HepG2 (cell line): ENCODE measurements at regions not wholly inside any gene's neighbourhood (a gene's known extent, or its start where the extent isn't known, plus 50 kb on each side); places are given as distances from the start of the nearest gene placed in this dataset.

Experiments used
- ELF1 ChIP-seq: sonication (generic); formaldehyde crosslinking; IDR thresholded peaks from 2 replicates; pipeline ENCODE4 v1.4.0; 2020; ENCODE audit warnings: missing genetic modification reagents
- EP300 ChIP-seq, 3 experiments: sonication (generic) in 1 of 3; formaldehyde crosslinking in 1 of 3; IDR thresholded peaks; 2 replicates each; pipeline versions ENCODE4 v1.5.1 to v1.6.1; 2011 to 2020; ENCODE audit warnings: low read depth in 2 of 3, low read length in 2 of 3, borderline replicate concordance in 1 of 3, improper control_type of control experiment in 1 of 3, mild to moderate bottlenecking in 1 of 3, missing genetic modification reagents in 1 of 3, moderate library complexity in 1 of 3
- GABPA ChIP-seq, 2 experiments: IDR thresholded peaks; 2 replicates each; pipeline ENCODE4 v1.6.1; 2011 to 2016; ENCODE audit warnings: low read depth in 2 of 2, low read length in 1 of 2, missing biosample characterization in 1 of 2, missing genetic modification characterization in 1 of 2
- GABPB1 ChIP-seq: IDR thresholded peaks from 2 replicates; pipeline ENCODE4 v1.6.1; 2016; ENCODE audit warnings: mild to moderate bottlenecking, missing genetic modification reagents, moderate library complexity, missing compliant biosample characterization
- HNF4A ChIP-seq: sonication (generic); formaldehyde crosslinking; IDR thresholded peaks from 2 replicates; pipeline ENCODE4 v1.4.0; 2020; ENCODE audit warnings: missing genetic modification reagents
- ISL2 ChIP-seq: sonication (generic); formaldehyde crosslinking; IDR thresholded peaks from 2 replicates; pipeline ENCODE4 v1.5.0; 2020; ENCODE audit warnings: missing genetic modification reagents
- JARID2 ChIP-seq: sonication (generic); formaldehyde crosslinking; IDR thresholded peaks from 2 replicates; pipeline ENCODE4 v1.8.1; 2023; ENCODE audit warnings: missing genetic modification reagents, inconsistent platforms; ENCODE audit not compliant: insufficient replicate concordance
- KLF11 ChIP-seq: IDR thresholded peaks from 2 replicates; pipeline ENCODE4 v1.6.1; 2016; ENCODE audit warnings: missing compliant biosample characterization
- MATR3 ChIP-seq: sonication (generic); formaldehyde crosslinking; IDR thresholded peaks from 2 replicates; pipeline ENCODE4 v1.4.0; 2020; ENCODE audit warnings: missing genetic modification reagents
- MED1 ChIP-seq: sonication (generic); formaldehyde crosslinking; IDR thresholded peaks from 2 replicates; pipeline ENCODE4 v1.4.0; 2020; ENCODE audit warnings: missing genetic modification reagents
- NCOR1 ChIP-seq: fragments of 200-600 bp; sonication (generic); IDR thresholded peaks from 2 replicates; pipeline ENCODE4 v1.7.0; 2017; ENCODE audit warnings: antibody characterized with exemption, low read length, borderline replicate concordance
- SAP130 ChIP-seq: IDR thresholded peaks from 2 replicates; pipeline ENCODE4 v1.6.1; 2016; ENCODE audit warnings: low read depth
- SMARCE1 ChIP-seq: fragments of 450-650 bp; IDR thresholded peaks from 2 replicates; pipeline ENCODE4 v1.6.1; 2017; ENCODE audit warnings: borderline replicate concordance
- STAG1 ChIP-seq: sonication (generic); formaldehyde crosslinking; IDR thresholded peaks from 2 replicates; pipeline ENCODE4 v1.4.0; 2020; ENCODE audit warnings: missing genetic modification reagents
- ZBTB20 ChIP-seq: sonication (generic); formaldehyde crosslinking; IDR thresholded peaks from 2 replicates; pipeline ENCODE4 v1.8.1; 2023; ENCODE audit warnings: missing genetic modification reagents, low read depth, mild to moderate bottlenecking, borderline replicate concordance
- ZFY ChIP-seq: sonication (generic); formaldehyde crosslinking; IDR thresholded peaks from 2 replicates; pipeline ENCODE4 v1.4.0; 2020; ENCODE audit warnings: missing genetic modification reagents
- ZNF44 ChIP-seq: sonication (generic); formaldehyde crosslinking; IDR thresholded peaks from 2 replicates; pipeline ENCODE4 v1.5.1; 2020; ENCODE audit warnings: mild to moderate bottlenecking, missing genetic modification reagents
- ZNF674 ChIP-seq: sonication (generic); formaldehyde crosslinking; IDR thresholded peaks from 2 replicates; pipeline ENCODE4 v1.5.0; 2020; ENCODE audit warnings: low read depth, mild to moderate bottlenecking, missing genetic modification reagents
- TF ChIP-seq, protein P1 (sequence below): sonication (generic); formaldehyde crosslinking; IDR thresholded peaks from 2 replicates; pipeline ENCODE4 v1.5.0; 2020; ENCODE audit warnings: mild to moderate bottlenecking, missing genetic modification reagents
- TF ChIP-seq, protein P2 (sequence below): sonication (generic); formaldehyde crosslinking; conservative IDR thresholded peaks from 2 replicates; pipeline ENCODE4 v1.8.1; 2023; ENCODE audit warnings: missing genetic modification reagents
- TF ChIP-seq, protein P3 (sequence below): sonication (generic); formaldehyde crosslinking; conservative IDR thresholded peaks from 2 replicates; pipeline ENCODE4 v1.4.0; 2020; ENCODE audit warnings: missing genetic modification reagents
- TF ChIP-seq, protein P4 (sequence below): sonication (generic); formaldehyde crosslinking; IDR thresholded peaks from 2 replicates; pipeline ENCODE4 v1.5.1; 2020; ENCODE audit warnings: missing genetic modification reagents, mild to moderate bottlenecking, borderline replicate concordance

DNA sequence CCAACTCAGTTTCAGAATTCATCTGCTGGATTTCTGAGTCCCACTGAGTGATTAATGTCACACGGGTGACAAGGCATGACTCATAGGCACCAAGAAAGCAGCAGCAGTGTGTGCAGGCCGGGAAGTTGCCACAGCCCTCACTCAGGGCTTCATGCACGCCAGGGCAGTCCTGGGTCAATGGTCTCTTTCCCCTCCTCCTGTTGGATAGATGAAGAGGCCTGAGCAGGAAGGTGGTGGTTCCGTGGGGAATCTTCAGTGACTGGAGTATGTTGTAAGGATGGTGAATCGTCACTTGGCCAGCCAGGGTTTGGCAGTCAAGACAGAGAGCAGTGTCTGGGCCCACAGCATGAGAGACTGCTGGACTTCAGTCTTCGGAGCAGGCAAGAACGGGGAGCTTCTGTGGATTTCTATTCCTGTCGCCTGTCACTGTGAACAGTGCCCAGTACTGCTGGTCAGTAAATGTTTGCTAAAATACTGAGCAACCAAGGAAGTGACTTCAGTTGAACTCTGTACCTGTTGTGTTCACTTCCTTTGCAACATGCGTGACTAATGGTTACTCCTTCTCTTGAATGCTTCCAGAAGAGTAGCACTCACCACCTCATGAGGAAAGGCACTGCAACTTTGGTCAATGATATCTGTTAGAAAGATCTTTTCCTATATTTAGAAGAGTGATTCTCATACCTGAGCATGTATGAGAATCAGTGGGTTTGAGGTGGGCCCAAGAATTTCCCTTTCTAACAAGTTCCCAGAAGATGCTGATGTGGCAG is 62.0 kb upstream of the CD93 start (continued):
- TF ChIP-seq, protein P1, sequence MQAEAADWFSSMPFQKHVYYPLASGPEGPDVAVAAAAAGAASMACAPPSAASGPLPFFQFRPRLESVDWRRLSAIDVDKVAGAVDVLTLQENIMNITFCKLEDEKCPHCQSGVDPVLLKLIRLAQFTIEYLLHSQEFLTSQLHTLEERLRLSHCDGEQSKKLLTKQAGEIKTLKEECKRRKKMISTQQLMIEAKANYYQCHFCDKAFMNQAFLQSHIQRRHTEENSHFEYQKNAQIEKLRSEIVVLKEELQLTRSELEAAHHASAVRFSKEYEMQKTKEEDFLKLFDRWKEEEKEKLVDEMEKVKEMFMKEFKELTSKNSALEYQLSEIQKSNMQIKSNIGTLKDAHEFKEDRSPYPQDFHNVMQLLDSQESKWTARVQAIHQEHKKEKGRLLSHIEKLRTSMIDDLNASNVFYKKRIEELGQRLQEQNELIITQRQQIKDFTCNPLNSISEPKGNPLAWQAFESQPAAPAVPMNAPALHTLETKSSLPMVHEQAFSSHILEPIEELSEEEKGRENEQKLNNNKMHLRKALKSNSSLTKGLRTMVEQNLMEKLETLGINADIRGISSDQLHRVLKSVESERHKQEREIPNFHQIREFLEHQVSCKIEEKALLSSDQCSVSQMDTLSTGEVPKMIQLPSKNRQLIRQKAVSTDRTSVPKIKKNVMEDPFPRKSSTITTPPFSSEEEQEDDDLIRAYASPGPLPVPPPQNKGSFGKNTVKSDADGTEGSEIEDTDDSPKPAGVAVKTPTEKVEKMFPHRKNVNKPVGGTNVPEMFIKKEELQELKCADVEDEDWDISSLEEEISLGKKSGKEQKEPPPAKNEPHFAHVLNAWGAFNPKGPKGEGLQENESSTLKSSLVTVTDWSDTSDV (CRISPR knock-in tag): no peak
- TF ChIP-seq GABPA (IDR thresholded peaks at IDR 0.05; ENCODE audit: low read depth, low read length) (peak; percentile 70), GABPA (CRISPR knock-in tag; IDR thresholded peaks at IDR 0.05; ENCODE audit: low read depth) (peak; percentile 96), MATR3 (CRISPR knock-in tag) (no peak), ZNF44 (CRISPR knock-in tag) (no peak), MED1 (peak; percentile 88), KLF11 (CRISPR knock-in tag) (no peak), EP300 (IDR thresholded peaks at IDR 0.05; ENCODE audit: low read depth in 2 of 2, low read length in 2 of 2) (peak in 1 of 2 experiments; percentile 78; a peak in 2 of 4 replicates), EP300 (CRISPR knock-in tag; IDR thresholded peaks at IDR 0.05; ENCODE audit: borderline replicate concordance) (peak; percentile 90), ZNF674 (CRISPR knock-in tag) (no peak), ELF1 (CRISPR knock-in tag) (peak; percentile 47), ZFY (CRISPR knock-in tag) (0 out of 2 replicates have a peak, but pooled peaks have one; percentile 33), ZBTB20 (CRISPR knock-in tag) (peak; percentile 52; the same call in 1 of the 2 replicates), ISL2 (CRISPR knock-in tag) (no peak), NCOR1 (peak; percentile 60; the same call in 1 of the 2 replicates), STAG1 (CRISPR knock-in tag) (no peak), SMARCE1 (no peak), SAP130 (CRISPR knock-in tag) (peak; percentile 75), JARID2 (CRISPR knock-in tag) (peak; percentile 62), HNF4A (CRISPR knock-in tag) (peak; percentile 89), GABPB1 (peak; percentile 89)
- TF ChIP-seq, protein P2, sequence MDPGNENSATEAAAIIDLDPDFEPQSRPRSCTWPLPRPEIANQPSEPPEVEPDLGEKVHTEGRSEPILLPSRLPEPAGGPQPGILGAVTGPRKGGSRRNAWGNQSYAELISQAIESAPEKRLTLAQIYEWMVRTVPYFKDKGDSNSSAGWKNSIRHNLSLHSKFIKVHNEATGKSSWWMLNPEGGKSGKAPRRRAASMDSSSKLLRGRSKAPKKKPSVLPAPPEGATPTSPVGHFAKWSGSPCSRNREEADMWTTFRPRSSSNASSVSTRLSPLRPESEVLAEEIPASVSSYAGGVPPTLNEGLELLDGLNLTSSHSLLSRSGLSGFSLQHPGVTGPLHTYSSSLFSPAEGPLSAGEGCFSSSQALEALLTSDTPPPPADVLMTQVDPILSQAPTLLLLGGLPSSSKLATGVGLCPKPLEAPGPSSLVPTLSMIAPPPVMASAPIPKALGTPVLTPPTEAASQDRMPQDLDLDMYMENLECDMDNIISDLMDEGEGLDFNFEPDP (CRISPR knock-in tag): no peak
- TF ChIP-seq, protein P3, sequence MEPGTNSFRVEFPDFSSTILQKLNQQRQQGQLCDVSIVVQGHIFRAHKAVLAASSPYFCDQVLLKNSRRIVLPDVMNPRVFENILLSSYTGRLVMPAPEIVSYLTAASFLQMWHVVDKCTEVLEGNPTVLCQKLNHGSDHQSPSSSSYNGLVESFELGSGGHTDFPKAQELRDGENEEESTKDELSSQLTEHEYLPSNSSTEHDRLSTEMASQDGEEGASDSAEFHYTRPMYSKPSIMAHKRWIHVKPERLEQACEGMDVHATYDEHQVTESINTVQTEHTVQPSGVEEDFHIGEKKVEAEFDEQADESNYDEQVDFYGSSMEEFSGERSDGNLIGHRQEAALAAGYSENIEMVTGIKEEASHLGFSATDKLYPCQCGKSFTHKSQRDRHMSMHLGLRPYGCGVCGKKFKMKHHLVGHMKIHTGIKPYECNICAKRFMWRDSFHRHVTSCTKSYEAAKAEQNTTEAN (CRISPR knock-in tag): 0 out of 2 replicates have a peak, but pooled peaks have one; percentile 12
- TF ChIP-seq, protein P4, sequence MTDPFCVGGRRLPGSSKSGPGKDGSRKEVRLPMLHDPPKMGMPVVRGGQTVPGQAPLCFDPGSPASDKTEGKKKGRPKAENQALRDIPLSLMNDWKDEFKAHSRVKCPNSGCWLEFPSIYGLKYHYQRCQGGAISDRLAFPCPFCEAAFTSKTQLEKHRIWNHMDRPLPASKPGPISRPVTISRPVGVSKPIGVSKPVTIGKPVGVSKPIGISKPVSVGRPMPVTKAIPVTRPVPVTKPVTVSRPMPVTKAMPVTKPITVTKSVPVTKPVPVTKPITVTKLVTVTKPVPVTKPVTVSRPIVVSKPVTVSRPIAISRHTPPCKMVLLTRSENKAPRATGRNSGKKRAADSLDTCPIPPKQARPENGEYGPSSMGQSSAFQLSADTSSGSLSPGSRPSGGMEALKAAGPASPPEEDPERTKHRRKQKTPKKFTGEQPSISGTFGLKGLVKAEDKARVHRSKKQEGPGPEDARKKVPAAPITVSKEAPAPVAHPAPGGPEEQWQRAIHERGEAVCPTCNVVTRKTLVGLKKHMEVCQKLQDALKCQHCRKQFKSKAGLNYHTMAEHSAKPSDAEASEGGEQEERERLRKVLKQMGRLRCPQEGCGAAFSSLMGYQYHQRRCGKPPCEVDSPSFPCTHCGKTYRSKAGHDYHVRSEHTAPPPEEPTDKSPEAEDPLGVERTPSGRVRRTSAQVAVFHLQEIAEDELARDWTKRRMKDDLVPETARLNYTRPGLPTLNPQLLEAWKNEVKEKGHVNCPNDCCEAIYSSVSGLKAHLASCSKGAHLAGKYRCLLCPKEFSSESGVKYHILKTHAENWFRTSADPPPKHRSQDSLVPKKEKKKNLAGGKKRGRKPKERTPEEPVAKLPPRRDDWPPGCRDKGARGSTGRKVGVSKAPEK (CRISPR knock-in tag): no peak
